ENCODE measurements at regions not wholly inside any gene's neighbourhood (a gene's known extent, or its start where the extent isn't known, plus 50 kb on each side); places are given as distances from the start of the nearest gene placed in this dataset.

GRCh38 chr2:64221935-64222334 is 77.7 kb upstream of the PELI1 start:
- DNase-seq (ENCODE audit: low spot score): no peak

GRCh38 chr2:64222351-64222750 is 78.1 kb upstream of the PELI1 start:
- DNase-seq (ENCODE audit: low spot score): no peak

DNA sequence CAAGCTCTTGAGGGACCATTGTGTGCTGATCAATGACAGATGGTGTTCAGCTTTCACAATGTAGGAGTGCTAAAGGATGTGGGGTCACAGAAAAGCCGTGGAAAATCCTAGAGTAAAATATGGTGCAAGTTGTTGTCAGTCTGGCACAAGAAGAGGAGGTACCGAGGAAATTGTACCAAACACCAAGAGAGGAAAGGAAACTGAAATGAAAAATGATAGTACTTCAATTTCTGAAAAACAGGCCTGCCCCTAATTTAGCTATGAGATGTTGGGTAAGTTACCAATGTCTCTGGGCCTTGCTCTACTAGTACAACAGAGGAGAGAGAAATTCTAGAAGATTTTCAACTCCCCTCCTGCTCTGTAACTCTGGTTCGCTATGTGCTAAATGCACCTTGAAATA is 78.8 kb upstream of the PELI1 start:
- DNase-seq (ENCODE audit: low spot score): no peak

DNA sequence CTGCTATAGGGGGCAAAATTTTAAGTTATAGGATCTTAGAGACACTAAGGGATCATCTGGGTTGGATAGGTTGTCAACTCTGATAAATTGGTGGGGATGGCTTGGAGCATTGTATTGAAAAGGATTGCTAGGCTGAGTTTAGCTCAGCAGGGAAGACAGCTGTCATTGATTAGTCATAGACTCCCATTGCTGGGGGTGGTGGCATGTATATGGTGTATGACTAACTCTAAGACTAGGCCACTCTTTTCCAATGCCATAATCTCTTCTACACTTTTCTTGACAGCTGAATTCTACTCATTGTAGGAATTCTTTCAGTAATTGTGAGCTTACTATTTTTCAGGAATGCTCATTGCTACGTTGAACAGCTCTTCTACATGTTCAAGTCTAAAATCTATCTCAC is 81.3 kb upstream of the PELI1 start:
- no peak for DNase-seq (ENCODE audit: low spot score)

- no peak for DNase-seq (ENCODE audit: low spot score)
Measured at GRCh38 chr2:64226611-64227010, 82.4 kb upstream of the PELI1 start.

- DNase-seq (ENCODE audit: low spot score): no peak
Measured at GRCh38 chr2:64227603-64228125, 83.4 kb upstream of the PELI1 start.

GRCh38 chr2:64228126-64228678 is 84.0 kb upstream of the PELI1 start:
- DNase-seq (ENCODE audit: low spot score): peak; percentile 20

- no peak for DNase-seq (ENCODE audit: low spot score)
Measured at GRCh38 chr2:64228918-64229317, 84.7 kb upstream of the PELI1 start.

- no peak for DNase-seq (ENCODE audit: low spot score)
Measured at GRCh38 chr2:64230540-64230939, 86.3 kb upstream of the PELI1 start.

GRCh38 chr2:64232266-64232665 is 88.0 kb upstream of the PELI1 start:
- no peak for DNase-seq (ENCODE audit: low spot score)

GRCh38 chr2:64233376-64233922 is 89.2 kb upstream of the PELI1 start:
- no peak for DNase-seq (ENCODE audit: low spot score)

GRCh38 chr2:64234150-64234549 is 89.9 kb upstream of the PELI1 start:
- no peak for DNase-seq (ENCODE audit: low spot score)

- DNase-seq (ENCODE audit: low spot score): no peak
Measured at GRCh38 chr2:64234785-64235184, 90.6 kb upstream of the PELI1 start.

DNA sequence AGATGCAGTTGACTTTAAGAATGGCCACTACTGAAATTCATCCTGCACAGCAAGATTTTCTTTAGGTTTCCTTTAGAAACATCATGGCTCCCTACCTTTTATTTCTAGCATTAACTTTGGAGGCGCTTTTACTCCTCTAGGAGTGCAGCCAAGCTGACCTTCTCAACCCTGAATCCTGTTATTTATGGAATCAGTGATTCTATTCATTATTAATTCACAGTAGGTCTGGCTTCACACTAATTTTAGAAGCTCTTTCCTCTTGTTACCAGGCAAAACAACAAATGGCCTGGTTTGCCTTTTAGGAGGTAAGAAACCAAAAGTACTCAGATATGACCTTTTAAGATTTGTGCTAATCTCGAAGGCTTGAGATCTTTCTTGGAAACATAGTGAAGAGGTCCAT is 93.0 kb upstream of the PELI1 start:
- no peak for DNase-seq (ENCODE audit: low spot score)

DNA sequence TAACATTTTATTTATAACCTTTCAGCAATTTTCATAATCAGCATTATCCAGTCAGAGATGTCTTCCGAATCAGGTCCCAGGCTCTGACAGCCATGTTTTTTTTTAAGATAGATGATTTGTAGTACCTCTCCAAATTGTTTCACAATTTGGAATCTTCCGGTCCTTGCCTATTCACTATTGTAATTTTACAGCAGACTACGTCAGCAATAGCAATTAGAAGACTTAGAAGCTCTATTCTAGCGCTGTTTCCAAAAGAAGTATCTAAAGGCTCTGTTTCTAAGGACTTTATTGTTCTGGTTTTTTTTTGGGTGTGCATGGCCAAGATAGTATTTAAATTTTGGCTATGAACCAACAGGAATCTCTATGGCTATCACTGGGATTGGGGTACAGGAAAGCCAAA is 94.6 kb upstream of the PELI1 start:
- no peak for DNase-seq (ENCODE audit: low spot score)

- DNase-seq (ENCODE audit: low spot score): no peak
Measured at GRCh38 chr2:64243081-64244036, 99.1 kb upstream of the PELI1 start.

DNA sequence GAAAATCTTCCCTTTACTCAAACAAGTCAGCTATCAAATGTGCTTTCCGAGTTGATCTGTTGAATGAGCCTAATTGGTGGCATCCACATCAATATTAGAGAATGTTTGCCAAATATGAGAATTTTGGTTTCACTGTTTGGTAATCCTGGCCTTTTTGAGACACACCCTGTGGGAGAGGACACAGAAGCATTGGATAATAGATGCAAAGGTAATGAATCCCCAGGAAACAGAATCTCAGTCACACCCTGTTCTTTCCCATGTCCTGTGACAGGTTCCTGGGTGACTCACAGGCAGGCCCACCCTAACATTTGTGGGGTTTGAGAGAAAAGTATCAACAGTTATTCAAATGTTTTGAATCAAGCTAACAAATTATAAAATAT is 99.8 kb upstream of the PELI1 start:
- no peak for DNase-seq (ENCODE audit: low spot score)

DNA sequence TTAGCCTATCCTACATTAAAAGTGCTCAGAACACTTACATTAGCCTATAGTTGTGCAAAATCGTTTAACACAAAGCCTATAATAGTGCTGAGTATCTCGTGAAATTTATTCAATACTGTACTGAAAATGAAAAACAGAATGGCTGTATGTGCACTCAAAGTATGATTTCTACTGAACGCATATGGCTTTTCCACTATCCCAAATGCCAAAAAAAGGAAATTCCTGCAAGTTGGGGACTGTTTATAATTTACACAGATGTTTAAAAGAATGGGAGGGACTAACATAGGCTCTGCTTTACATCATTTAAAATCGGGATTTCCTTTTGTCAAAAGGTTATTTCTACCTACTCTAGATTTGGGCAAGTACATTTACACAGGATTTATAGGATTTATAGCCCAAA is 101.4 kb upstream of the PELI1 start:
- DNase-seq (ENCODE audit: low spot score): no peak

DNA sequence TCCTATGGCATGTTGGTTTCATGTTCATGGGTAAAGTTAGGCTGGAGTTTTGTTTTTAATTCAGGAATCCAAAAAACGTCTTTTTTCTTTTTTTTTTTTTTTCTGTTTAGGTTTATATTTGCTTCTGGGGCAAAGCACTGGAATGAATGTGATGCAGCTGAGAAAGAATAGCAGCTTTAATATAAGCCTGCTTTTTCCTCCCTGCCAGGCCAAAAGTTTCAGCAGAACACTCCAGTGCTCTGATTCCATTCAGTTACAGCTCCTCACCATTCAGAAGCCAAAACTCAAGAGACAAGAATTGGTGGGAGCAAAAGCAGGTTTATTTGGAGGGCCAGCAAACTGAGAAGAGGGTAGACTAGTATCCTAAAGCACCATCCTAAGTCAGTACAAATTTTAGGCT is 102.7 kb upstream of the PELI1 start:
- DNase-seq (ENCODE audit: low spot score): no peak

GRCh38 chr2:64249426-64249825 is 105.2 kb upstream of the PELI1 start:
- DNase-seq (ENCODE audit: low spot score): no peak

DNA sequence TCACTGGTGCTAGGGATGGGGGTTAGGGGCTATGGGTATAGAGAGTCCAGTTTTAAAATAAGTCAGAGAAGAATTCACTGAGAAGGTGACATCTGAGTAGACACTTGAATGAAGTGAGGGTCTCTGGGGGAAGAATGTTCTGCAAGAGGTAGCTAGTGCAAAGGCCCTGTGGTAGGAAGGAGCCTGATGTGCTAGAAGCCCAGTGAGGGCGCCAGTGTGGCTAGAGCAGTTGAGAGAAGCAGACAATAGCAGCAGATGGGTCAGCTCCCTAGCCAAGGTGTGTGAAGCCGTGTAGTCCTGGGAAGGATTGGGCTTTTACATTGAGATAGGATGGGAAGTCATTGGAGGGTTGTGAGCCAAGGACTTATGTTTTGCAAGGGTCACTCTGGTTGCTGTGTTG is 105.8 kb upstream of the PELI1 start:
- no peak for DNase-seq (ENCODE audit: low spot score)

DNA sequence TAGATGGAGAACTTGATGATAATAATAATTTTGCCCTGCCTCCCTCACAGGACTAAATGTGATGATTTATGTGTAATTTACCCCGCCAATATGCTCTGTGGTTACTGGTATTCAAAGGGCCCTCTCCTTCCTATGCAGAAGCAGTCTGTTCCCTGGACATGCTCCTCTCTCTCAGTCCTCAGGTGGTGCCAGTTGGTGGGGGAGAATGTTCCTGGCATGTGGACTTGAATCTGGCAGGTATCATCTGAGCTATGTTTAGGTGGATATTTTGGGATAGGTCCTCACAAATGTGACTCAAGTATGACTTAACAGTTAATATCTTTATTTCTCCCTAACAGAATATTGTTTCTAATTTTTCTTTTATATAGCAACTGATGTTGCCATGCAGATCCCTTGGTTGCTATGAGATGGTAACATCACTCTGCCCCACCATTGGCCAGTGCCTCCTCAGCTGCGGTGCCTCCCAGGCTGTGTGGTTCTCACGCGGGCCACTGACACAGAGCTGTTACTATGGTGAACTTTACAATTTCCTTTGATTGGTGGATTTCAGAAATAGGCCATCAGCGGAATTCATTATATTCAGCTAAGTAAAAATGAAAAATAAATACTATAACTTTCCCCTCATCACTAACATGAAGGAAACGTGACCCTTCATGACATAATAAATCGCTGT is 106.7 kb upstream of the PELI1 start:
- no peak for DNase-seq (ENCODE audit: low spot score)

Data from A172 (cell line).